ENCODE measurements at regions not wholly inside any gene's neighbourhood (a gene's known extent, or its start where the extent isn't known, plus 50 kb on each side); places are given as distances from the start of the nearest gene placed in this dataset.
"Not testable (repeated sequence)": the region's sequence is repeated elsewhere in the genome, so short reads cannot be mapped to it uniquely, and the experiment has no call there.

GRCh38 chr13:70255406-70255991, 147.2 kb upstream of the KLHL1 start:
- DNase-seq (ENCODE audit: low read depth), result no peak

GRCh38 chr13:70253834-70254233, 145.6 kb upstream of the KLHL1 start:
- no peak for DNase-seq (ENCODE audit: low read depth)

GRCh38 chr13:70253411-70253810, 145.2 kb upstream of the KLHL1 start:
- DNase-seq (ENCODE audit: low read depth), result no peak

GRCh38 chr13:70249332-70250064, 141.2 kb upstream of the KLHL1 start:
- DNase-seq (ENCODE audit: low read depth), result no peak

GRCh38 chr13:70237131-70237530, 128.9 kb upstream of the KLHL1 start:
- no peak for DNase-seq (ENCODE audit: low read depth)

GRCh38 chr13:70235565-70235964, 127.3 kb upstream of the KLHL1 start:
- DNase-seq (ENCODE audit: low read depth), result no peak

- no peak for DNase-seq (ENCODE audit: low read depth)
These were observed 115.7 kb upstream of the KLHL1 start for GRCh38 chr13:70223911-70224310.

- no peak for DNase-seq (ENCODE audit: low read depth)
These were observed 114.7 kb upstream of the KLHL1 start for GRCh38 chr13:70222926-70223325.

- no peak for DNase-seq (ENCODE audit: low read depth)
These were observed 110.4 kb upstream of the KLHL1 start for GRCh38 chr13:70218618-70219017.

- DNase-seq (ENCODE audit: low read depth), result not testable (repeated sequence)
These were observed 100.7 kb upstream of the KLHL1 start for GRCh38 chr13:70208968-70209367.

GRCh38 chr13:70206671-70207070, 98.4 kb upstream of the KLHL1 start:
- no peak for DNase-seq (ENCODE audit: low read depth)

GRCh38 chr13:70203661-70204229, 95.5 kb upstream of the KLHL1 start:
- DNase-seq (ENCODE audit: low read depth), result no peak

GRCh38 chr13:70191034-70191433, 82.8 kb upstream of the KLHL1 start:
- DNase-seq (ENCODE audit: low read depth), result no peak

- no peak for DNase-seq (ENCODE audit: low read depth)
These were observed 81.7 kb upstream of the KLHL1 start for GRCh38 chr13:70189981-70190380.

- DNase-seq (ENCODE audit: low read depth), result no peak
These were observed 80.3 kb upstream of the KLHL1 start for GRCh38 chr13:70188567-70188966.

- DNase-seq (ENCODE audit: low read depth), result no peak
These were observed 74.8 kb upstream of the KLHL1 start for GRCh38 chr13:70183041-70183440.
